Thyroid gland (tissue), 4 donors: ENCODE measurements at regions not wholly inside any gene's neighbourhood (a gene's known extent, or its start where the extent isn't known, plus 50 kb on each side); places are given as distances from the start of the nearest gene placed in this dataset.

Experiments used
- POLR2A ChIP-seq, 2 donors: fragments of 450-650 bp; IDR thresholded peaks; one replicate each; pipeline ENCODE4 v1.6.1; 2017; ENCODE audit warnings: antibody characterized with exemption in 2 of 2, mild to moderate bottlenecking in 2 of 2, moderate library complexity in 1 of 2
- TF ChIP-seq, protein P1 (sequence below), 6 experiments: fragments of 200-600 bp in 3 of 6; fragments of 450-650 bp in 3 of 6; sonication (generic) in 3 of 6; IDR thresholded peaks; one replicate each; pipeline ENCODE4 v1.5.1; 2016 to 2019; ENCODE audit warnings: antibody characterized with exemption in 6 of 6, mild to moderate bottlenecking in 2 of 6, inconsistent platforms in 1 of 6, moderate library complexity in 1 of 6

DNA sequence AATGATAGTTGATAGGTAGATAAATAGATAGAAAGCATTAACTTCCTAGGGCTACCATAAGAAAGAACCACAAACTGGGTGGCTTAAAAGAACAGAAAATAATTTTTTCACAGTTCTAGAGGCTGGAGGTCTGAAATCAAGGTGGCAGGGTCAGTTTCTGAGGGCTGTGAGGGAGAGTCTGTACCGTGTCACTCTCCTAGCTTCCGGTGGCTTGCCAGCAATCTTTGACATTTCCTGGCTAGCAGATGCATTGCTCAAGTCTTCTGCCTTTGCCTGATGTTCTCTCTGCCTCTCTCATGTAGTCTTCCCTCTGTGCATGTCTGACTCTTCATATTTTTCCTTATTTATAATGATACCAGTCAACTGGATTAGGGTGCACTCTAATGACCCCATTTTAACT, 1132.7 kb downstream of the CDH9 start:
- TF ChIP-seq, protein P1, sequence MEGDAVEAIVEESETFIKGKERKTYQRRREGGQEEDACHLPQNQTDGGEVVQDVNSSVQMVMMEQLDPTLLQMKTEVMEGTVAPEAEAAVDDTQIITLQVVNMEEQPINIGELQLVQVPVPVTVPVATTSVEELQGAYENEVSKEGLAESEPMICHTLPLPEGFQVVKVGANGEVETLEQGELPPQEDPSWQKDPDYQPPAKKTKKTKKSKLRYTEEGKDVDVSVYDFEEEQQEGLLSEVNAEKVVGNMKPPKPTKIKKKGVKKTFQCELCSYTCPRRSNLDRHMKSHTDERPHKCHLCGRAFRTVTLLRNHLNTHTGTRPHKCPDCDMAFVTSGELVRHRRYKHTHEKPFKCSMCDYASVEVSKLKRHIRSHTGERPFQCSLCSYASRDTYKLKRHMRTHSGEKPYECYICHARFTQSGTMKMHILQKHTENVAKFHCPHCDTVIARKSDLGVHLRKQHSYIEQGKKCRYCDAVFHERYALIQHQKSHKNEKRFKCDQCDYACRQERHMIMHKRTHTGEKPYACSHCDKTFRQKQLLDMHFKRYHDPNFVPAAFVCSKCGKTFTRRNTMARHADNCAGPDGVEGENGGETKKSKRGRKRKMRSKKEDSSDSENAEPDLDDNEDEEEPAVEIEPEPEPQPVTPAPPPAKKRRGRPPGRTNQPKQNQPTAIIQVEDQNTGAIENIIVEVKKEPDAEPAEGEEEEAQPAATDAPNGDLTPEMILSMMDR (IDR thresholded peaks at IDR 0.05), result no peak
- no peak for TF ChIP-seq POLR2A (IDR thresholded peaks at IDR 0.05)
